Epidermal melanocyte (primary cell): ENCODE measurements at regions not wholly inside any gene's neighbourhood (a gene's known extent, or its start where the extent isn't known, plus 50 kb on each side); places are given as distances from the start of the nearest gene placed in this dataset.
"Not testable (repeated sequence)": the region's sequence is repeated elsewhere in the genome, so short reads cannot be mapped to it uniquely, and the experiment has no call there.

Source experiments
- DNase-seq: peaks from one replicate; pipeline ENCODE4 v3.0.0; 2011; ENCODE audit warnings: low spot score; ENCODE audit not compliant: insufficient read length

DNA sequence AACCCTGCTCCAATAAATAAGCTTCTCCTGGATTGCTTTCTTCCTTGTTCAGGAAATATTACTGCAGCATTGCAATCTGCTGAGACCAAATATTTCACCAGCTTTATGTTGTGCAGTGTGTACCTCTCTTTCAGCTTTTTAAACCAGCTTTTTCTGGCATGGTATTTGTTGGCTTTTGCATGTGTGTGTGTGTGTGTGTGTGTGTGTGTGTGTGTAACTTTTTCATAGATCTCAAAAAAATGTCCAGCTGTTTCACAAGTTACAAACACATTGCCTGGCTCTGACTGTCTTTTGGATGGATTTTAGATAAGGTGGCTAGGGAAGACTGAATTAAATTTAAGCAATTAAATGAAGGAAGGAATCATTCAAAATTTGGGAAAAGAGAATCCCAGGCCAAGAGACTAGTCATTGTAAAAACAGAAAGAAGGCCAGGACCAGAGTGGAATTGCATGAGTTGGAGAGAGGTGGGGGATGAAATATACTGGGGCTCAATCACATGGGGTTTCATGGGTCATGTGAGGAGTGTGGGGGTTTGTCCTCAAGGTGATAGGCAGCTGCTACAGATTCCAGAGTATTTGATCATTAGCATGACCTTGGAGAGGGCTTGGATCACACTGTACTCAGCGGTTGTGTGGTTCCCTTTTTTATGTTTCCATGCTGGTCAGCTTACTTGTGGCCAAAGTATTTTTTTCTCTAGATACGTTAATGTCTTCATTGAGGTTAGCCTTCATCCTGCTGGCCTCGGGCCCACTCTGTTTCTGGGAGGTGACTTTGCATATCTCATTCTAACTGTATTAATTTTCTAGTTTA, 357.7 kb upstream of the BOD1L1 start:
- no peak for DNase-seq

DNA sequence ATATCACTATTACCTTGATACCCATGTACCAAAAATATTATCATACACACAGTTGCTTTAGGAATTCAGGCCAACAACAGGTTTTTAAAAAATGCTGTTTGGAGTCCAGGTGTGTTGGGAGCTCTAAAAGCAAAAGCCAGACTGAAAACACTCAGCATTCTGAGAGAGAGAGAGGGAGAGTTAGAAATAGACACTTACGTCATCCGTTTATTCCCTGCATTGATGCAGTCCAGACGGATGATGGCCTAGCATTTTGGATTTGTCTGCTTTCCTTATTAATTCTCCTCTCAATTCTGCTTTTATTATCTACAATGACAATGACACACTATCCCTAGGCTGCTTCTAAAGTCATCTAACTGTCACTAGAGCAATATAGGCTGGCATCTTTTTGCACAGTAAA, 358.3 kb upstream of the BOD1L1 start:
- DNase-seq, result no peak

DNA sequence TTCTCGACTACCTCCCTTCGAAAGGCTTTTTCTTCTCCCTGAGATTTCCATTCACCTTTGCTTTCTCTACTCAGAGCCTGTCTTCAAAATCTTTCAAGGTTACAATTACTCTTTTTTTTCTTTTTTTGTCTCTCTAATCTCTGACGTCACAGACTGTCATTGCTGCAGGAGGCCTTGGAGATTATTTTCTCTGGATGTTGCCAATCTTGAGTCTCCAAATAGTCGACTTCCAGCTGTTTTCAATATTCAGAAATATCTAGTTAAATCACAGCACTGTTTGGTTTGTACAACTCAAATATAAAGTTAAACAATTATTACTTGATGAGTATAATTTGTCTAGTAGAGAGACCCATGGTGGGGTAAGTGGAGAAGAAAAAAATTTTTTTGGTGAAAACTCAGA, 359.0 kb upstream of the BOD1L1 start:
- no peak for DNase-seq

DNA sequence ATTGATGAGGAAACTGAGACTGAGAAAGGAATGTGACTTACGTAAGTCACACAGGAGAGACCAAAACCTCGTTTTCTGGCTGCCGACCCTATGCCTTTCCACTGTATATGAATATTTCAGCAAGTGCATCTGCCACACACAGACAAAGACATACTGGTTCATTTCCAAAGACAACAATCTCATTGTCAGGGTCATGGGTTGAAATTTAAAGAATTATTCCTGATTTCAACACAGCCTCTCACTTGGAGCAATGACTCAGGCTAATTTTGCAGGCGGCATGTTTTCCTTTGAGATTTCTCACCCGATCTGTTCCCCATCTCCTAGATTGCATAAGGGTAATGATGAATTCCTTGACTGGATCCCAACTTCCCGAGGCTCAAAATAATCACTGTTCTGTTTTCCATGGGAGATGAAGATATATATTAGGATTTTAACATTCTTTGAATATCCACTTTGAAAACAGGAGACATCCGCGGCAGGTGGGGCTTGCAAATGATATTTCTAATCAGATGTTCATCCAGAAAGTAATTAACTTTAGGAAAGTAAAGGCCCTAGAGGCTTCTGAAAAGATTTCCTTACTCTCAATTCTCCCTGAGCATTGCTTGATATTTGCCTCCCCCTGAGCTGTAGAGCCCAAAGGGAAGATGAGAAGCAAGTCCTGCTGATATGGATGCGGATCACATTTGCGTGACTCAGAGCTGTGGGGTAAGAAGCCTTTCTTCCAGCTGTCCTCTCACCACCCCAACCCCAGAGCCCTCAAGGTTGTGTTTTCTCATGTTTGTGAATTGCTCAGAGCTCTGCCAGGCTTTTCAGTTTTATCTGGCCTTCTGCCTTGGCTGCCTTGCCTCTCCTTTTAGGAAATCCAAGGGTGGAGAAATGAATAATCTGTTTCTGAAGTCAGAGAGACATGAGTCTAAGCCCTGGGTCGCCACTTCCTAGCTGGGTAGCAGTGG, 361.1 kb upstream of the BOD1L1 start:
- no peak for DNase-seq

DNA sequence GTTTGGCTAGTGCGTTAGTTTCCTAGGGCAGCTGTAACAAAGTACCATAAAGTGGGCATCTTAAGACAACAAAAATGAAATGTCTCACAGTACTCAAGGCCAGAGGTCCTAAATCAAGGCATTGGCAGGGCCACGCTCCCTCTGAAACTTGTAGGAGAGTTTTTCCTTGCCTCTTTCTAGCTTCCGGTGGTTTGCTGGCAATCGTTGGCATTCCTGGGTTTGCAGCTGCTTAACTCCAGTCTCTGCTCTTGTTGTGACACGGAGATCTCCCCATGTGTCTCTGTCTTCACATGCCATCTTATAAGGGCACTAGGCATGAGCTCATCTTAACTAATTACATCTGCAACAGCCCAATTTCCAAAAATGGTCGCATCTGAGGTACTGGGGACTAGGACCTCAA, 362.0 kb upstream of the BOD1L1 start:
- no peak for DNase-seq

DNA sequence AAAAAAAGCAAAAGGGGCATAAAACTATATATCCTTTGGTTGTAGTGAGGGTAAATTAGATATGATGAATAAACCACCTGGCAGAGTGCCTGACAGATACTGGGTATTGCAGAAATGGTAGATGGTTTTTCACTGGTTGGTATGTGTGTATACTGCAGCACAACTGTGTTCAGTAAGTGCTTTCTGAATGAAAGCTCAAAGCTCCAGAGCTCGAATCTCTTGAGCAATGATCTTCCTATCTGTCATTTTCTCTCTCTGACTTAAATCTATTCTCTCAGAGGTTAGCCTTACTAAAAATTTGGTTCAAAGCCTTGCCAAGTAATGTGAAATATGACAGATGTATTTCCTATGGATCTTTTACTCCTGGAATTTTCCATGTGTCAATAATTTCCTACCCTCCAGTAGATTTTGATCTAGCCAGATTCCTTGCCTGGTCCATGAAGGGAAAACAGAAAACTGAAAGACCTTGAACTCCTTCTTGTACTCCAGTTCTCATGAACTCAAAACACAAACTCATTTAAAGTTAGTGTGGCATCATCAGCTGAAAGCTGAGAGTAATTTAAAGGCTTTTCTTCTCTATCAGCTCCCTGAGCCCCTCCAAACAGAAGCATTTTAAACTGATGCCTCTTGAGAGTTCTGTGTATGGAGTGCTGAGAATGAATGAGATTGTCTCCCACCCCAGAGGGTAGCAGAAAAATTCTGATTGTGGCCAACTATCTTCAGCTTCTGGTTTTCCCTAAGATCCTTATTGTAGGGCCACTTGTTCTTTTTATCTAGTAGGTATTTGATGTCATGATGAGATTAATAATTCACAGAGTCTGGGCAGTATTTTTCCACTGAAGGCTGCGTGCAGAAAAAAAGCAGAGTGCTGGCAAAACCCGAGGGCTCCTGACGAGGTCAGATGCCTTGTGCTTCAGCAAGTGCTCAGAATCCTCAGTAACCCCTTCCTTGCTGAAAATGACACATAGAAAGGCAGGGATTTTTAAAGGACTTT, 363.4 kb upstream of the BOD1L1 start:
- peak; percentile 20 for DNase-seq

GRCh38 chr4:13992041-13992440, 364.5 kb upstream of the BOD1L1 start:
- no peak for DNase-seq

GRCh38 chr4:13992975-13993520, 365.5 kb upstream of the BOD1L1 start:
- no peak for DNase-seq

DNA sequence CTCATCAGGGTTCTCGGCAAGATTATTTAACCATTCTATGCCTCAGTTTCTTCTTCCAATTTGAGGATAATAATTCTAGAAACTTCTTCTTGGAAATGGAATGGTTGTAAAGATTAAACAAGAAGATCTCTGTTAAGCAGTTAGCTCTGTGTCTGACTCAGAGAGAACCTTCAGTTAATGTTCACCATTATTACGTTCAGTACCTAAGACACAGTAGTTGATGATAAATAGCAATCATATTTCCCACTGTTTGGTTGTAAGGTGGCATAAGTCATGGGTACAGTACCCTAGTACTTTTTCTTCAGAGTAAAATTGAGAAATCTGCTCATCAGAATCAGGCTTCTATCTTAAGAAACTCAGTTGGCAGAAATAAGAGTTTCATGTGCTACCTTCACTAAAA, 366.5 kb upstream of the BOD1L1 start:
- no peak for DNase-seq

DNA sequence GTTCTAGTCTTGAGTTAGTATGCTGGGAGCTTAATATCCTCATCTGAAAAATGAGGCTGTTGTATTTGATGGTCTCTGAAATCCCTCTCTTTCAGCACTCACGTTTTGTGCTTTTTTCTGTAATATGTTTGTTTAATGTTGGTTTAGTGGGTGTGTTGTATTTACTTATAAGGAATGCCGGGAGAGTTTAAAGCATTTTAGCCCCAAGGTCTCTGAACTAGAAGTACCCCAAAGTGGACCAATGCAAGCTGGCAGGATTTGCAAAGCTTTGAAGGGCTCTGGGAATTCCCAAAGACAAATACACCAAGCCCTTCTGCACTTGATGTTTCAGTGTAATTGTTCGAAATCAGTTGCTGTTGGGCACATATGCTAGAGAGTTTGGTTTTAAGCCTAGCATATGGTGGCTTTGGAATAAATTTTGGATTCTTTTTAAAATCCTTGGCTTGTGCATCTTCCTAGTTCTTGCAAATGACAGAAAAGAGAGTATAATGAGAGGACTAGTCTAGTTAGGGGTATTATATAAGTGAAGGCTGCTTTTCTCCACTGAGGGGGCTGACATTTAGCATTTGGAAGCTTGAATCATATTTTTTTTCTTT, 371.4 kb upstream of the BOD1L1 start:
- no peak for DNase-seq

- DNase-seq, result no peak
Observed at GRCh38 chr4:14000091-14000814, 372.7 kb upstream of the BOD1L1 start.

GRCh38 chr4:14002331-14002730, 374.8 kb upstream of the BOD1L1 start:
- DNase-seq, result not testable (repeated sequence)

GRCh38 chr4:14008494-14008893, 381.0 kb upstream of the BOD1L1 start:
- DNase-seq, result no peak

DNA sequence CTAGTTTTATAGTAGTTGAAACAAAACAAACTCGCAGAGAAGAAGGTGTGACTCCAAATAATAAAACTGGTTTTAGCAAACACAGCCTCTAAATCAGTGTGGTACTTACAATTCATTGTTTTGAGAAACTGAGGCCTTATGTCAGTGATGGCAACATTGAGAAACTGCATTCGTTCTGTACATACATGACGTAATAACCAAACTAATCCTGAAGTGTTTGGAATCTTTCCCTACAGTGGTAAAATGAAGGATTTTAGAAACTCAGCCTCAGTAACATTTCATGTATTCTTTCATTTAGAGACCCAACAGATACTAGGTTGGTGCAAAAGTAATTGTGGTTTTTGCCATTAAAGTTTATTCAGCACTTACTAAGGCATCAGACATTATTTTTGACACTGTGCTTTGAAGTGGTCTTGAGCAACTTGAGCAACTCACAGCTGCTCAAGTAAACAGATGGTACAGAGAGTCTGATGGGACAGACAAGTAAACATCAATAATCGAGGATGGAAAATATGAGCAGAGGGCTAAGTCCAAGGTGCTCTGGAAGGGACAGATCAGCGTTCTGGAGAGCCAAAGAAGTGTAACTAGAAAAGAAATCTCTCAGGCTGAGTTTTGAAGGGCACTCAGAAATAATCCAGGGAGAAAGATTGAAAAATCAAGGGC, 390.8 kb upstream of the BOD1L1 start:
- no peak for DNase-seq

GRCh38 chr4:14022456-14022855, 394.9 kb upstream of the BOD1L1 start:
- DNase-seq, result no peak

DNA sequence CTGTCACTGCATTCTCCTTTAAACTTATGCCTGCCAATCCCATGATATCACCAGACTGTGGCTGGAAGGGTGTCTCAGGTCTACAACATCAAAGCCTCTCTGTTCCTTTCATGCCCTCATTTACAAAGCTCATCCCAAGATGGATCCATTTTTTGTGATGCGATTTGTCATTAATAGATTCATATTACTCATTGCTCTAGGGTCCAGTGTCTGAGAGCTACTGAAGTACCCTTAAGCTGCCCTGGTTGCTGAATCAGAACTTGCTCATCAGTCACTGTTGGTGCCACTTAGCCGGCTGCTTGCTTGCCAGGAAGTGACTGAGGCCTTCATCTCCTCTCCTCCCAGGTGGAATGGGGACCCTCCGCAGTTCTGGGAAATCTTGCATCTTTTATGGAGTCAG, 395.5 kb upstream of the BOD1L1 start:
- DNase-seq, result no peak

GRCh38 chr4:14023896-14024295, 396.4 kb upstream of the BOD1L1 start:
- DNase-seq, result no peak

DNA sequence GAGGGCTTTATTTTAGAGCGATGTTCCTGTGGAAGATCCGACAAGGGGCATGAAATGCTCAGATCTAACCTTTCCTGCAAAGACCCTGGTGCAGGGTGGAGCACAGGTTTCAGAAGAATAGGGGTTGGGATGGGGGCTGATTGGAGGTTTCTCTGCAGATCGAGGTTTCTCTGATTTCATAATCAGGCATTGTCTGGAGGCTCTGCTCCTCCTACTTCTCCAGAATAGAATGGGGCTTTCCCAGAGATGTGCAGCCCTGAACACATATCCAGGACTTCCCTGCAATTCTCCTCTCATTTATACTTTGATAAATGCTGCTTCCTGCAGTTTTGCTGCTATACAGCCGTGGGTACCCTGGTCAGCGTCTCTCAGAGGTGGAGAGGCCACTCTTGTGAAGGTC, 397.6 kb upstream of the BOD1L1 start:
- DNase-seq, result no peak

GRCh38 chr4:14025891-14026290, 398.4 kb upstream of the BOD1L1 start:
- DNase-seq, result no peak
